NOMO-1 (cell line): ENCODE measurements at regions not wholly inside any gene's neighbourhood (a gene's known extent, or its start where the extent isn't known, plus 50 kb on each side); places are given as distances from the start of the nearest gene placed in this dataset.

ENCODE experiments used
- DNase-seq, 2 experiments: peaks; one replicate each; lab custom pipeline; 2025; ENCODE audit not compliant: unreplicated experiment in 2 of 2; lab: John Stamatoyannopoulos, UW

GRCh38 chr12:126139355-126139754, 1074.1 kb downstream of the AACS start:
- no peak for DNase-seq

GRCh38 chr12:126144603-126145002, 1079.4 kb downstream of the AACS start:
- no peak for DNase-seq

- DNase-seq, result no peak
These were observed 1082.1 kb downstream of the AACS start for GRCh38 chr12:126147321-126147720.

GRCh38 chr12:126156806-126157574, 1091.8 kb downstream of the AACS start:
- DNase-seq, result no peak

GRCh38 chr12:126157575-126157966, 1092.3 kb downstream of the AACS start:
- DNase-seq, result no peak

GRCh38 chr12:126159139-126159538, 1093.9 kb downstream of the AACS start:
- no peak for DNase-seq

- no peak for DNase-seq
These were observed 1095.7 kb downstream of the AACS start for GRCh38 chr12:126160912-126161311.

GRCh38 chr12:126163984-126164383, 1098.7 kb downstream of the AACS start:
- no peak for DNase-seq

GRCh38 chr12:126171937-126172559, 1106.8 kb downstream of the AACS start:
- DNase-seq, result no peak

GRCh38 chr12:126182619-126183236, 1117.5 kb downstream of the AACS start:
- no peak for DNase-seq

GRCh38 chr12:126185025-126185424, 1119.8 kb downstream of the AACS start:
- DNase-seq, result no peak

GRCh38 chr12:126189856-126190255, 1124.6 kb downstream of the AACS start:
- DNase-seq, result no peak

GRCh38 chr12:126191031-126191891, 1126.0 kb downstream of the AACS start:
- no peak for DNase-seq

GRCh38 chr12:126191949-126192348, 1126.7 kb downstream of the AACS start:
- DNase-seq, result no peak

GRCh38 chr12:126193190-126193589, 1128.0 kb downstream of the AACS start:
- no peak for DNase-seq

- DNase-seq, result no peak
These were observed 1131.0 kb downstream of the AACS start for GRCh38 chr12:126196263-126196662.

GRCh38 chr12:126198516-126198915, 1133.3 kb downstream of the AACS start:
- no peak for DNase-seq

GRCh38 chr12:126198966-126199692, 1133.9 kb downstream of the AACS start:
- DNase-seq, result no peak

- DNase-seq, result no peak
These were observed 1136.8 kb downstream of the AACS start for GRCh38 chr12:126201981-126202537.

- no peak for DNase-seq
These were observed 1139.1 kb downstream of the AACS start for GRCh38 chr12:126204326-126204725.
